GM12878 (cell line): ENCODE measurements at regions not wholly inside any gene's neighbourhood (a gene's known extent, or its start where the extent isn't known, plus 50 kb on each side); places are given as distances from the start of the nearest gene placed in this dataset.

Source experiments
- ATAC-seq: fragments of 200-7000 bp; cut with Tn5 transposase; 3 replicates; pipeline ENCODE4 v1.9.1; 2020; ENCODE audit warnings: mild to moderate bottlenecking, moderate library complexity
- BruUV-seq: library from RNA; stranded (reverse); fragments of 400-500 nt; replicated peaks from 2 replicates; lab custom pipeline; 2021; lab: Mats Ljungman, UMichigan
- CTCF ChIA-PET: fragments of 300-600 bp; sonication (Branson Sonifier 250); formaldehyde crosslinking; extraction: SDS; loops from one replicate; lab custom pipeline; 2021; ENCODE audit warnings: inconsistent platforms; lab: Yijun Ruan, JAX
- POLR2A ChIA-PET: fragments of 350-600 bp; formaldehyde crosslinking; extraction: SDS; loops from one replicate; lab custom pipeline; 2021; ENCODE audit warnings: inconsistent platforms; lab: Charles Lee
- RAD21 ChIA-PET: fragments of 300-600 bp; sonication (Branson Sonifier 250); formaldehyde crosslinking; loops from one replicate; lab custom pipeline; 2023; ENCODE audit warnings: antibody characterized with exemption; ENCODE audit not compliant: unreplicated experiment; lab: Charles Lee
- SMC1A ChIA-PET: fragments of 300-600 bp; sonication (Branson Sonifier 250); formaldehyde crosslinking; loops from one replicate; lab custom pipeline; 2023; ENCODE audit not compliant: unreplicated experiment, uncharacterized antibody; lab: Charles Lee
- DNase-seq: peaks from one replicate; pipeline ENCODE4 v3.0.0-alpha.2; 2011; ENCODE audit warnings: low read depth, low spot score
- FAIRE-seq: peaks from 3 replicates; lab custom pipeline; 2011; peaks lifted over from hg19 to GRCh38; lab: Jason Lieb, UNC
- H2AFZ ChIP-seq: 2 replicates; pipeline ENCODE4 v1.6.0; 2011; ENCODE audit warnings: low read depth, low read length, control low read depth; ENCODE audit not compliant: control insufficient read depth
- H3K27ac ChIP-seq: 2 replicates; pipeline ENCODE4 v1.5.1; 2011; ENCODE audit warnings: control low read depth; ENCODE audit not compliant: control insufficient read depth, insufficient read depth
- H3K27me3 ChIP-seq, 2 experiments: replicated peaks in 1 of 2; 2 replicates each; pipeline versions ENCODE4 v1.6.0 to v1.6.1; 2011; ENCODE audit warnings: low read length in 1 of 2; ENCODE audit not compliant: control insufficient read depth in 2 of 2, insufficient read depth in 2 of 2
- H3K36me3 ChIP-seq, 2 experiments: 2 replicates each; pipeline ENCODE4 v1.5.1; 2011; ENCODE audit warnings: low read length in 1 of 2; ENCODE audit not compliant: control insufficient read depth in 2 of 2, insufficient read depth in 2 of 2
- H3K4me1 ChIP-seq: 2 replicates; pipeline ENCODE4 v1.6.1; 2011; ENCODE audit warnings: mild to moderate bottlenecking, low read length, moderate library complexity, mixed read lengths; ENCODE audit not compliant: control insufficient read depth, insufficient read depth
- H3K4me2 ChIP-seq: 2 replicates; pipeline ENCODE4 v1.6.0; 2011; ENCODE audit warnings: control low read depth; ENCODE audit not compliant: control insufficient read depth, insufficient read depth
- H3K4me3 ChIP-seq: fragments of 200-600 bp; sonication (generic); 2 replicates; pipeline ENCODE4 v1.5.1; 2016
- H3K79me2 ChIP-seq: 2 replicates; pipeline ENCODE4 v1.6.0; 2011; ENCODE audit warnings: low read length; ENCODE audit not compliant: control insufficient read depth, insufficient read depth
- H3K9ac ChIP-seq: 2 replicates; pipeline ENCODE4 v1.8.0; 2011; ENCODE audit warnings: low read length, control low read depth, mixed read lengths; ENCODE audit not compliant: control insufficient read depth, insufficient read depth
- H3K9me3 ChIP-seq: replicated peaks from 3 replicates; pipeline ENCODE4 v1.5.1; 2011; ENCODE audit warnings: mild to moderate bottlenecking, low read length; ENCODE audit not compliant: control insufficient read depth, insufficient read depth
- H4K20me1 ChIP-seq: 2 replicates; pipeline ENCODE4 v1.6.0; 2011; ENCODE audit not compliant: control insufficient read depth, insufficient read depth
- EED ChIP-seq: sonication (generic); IDR thresholded peaks from 2 replicates; pipeline ENCODE4 v1.6.1; 2016; ENCODE audit warnings: antibody characterized with exemption, low read depth
- FOS ChIP-seq: IDR thresholded peaks from 3 replicates; pipeline ENCODE4 v1.6.1; 2011; ENCODE audit warnings: borderline replicate concordance; ENCODE audit not compliant: insufficient read length; ENCODE audit errors: extremely low read depth
- HCFC1 ChIP-seq: fragments of 150-350 bp; IDR thresholded peaks from 2 replicates; pipeline ENCODE4 v1.6.1; 2014; ENCODE audit warnings: low read length
- HDAC2 ChIP-seq: fragments of 200-600 bp; sonication (generic); IDR thresholded peaks from 2 replicates; pipeline ENCODE4 v1.6.1; 2017
- IKZF1 ChIP-seq: fragments of 450-650 bp; conservative IDR thresholded peaks from 2 replicates; pipeline ENCODE4 v1.6.1; 2017; ENCODE audit warnings: antibody characterized with exemption, mild to moderate bottlenecking
- JUND ChIP-seq: IDR thresholded peaks from 2 replicates; pipeline ENCODE4 v1.6.1; 2012; ENCODE audit warnings: low read depth, mild to moderate bottlenecking, low read length, improper control_type of control experiment, moderate library complexity
- MLLT1 ChIP-seq: fragments of 450-650 bp; IDR thresholded peaks from 2 replicates; pipeline ENCODE4 v1.6.1; 2016; ENCODE audit warnings: mild to moderate bottlenecking
- MXI1 ChIP-seq: fragments of 150-350 bp; IDR thresholded peaks from 2 replicates; pipeline ENCODE4 v1.6.1; 2011; ENCODE audit warnings: low read depth, mild to moderate bottlenecking, inconsistent platforms, low read length, improper control_type of control experiment
- MYC ChIP-seq: IDR thresholded peaks from 2 replicates; pipeline ENCODE4 v1.6.1; 2011; ENCODE audit warnings: mild to moderate bottlenecking, low read length, moderate library complexity, inconsistent platforms; ENCODE audit not compliant: insufficient read depth, insufficient replicate concordance, insufficient read length, severe bottlenecking
- SPI1 ChIP-seq: IDR thresholded peaks from 2 replicates; pipeline ENCODE4 v1.6.1; 2011; ENCODE audit warnings: low read depth, mild to moderate bottlenecking, low read length, moderate library complexity, borderline replicate concordance; ENCODE audit not compliant: insufficient read depth
- WGBS: methylation state at CpG from one replicate; pipeline ENCODE4 v1.1.6; 2016; ENCODE audit warnings: low lambda C conversion rate; ENCODE audit not compliant: insufficient replicate concordance, insufficient coverage; ENCODE audit errors: missing lambda C conversion rate; 5-methylcytosine and 5-hydroxymethylcytosine counted together
- in situ Hi-C: fragments of 300-500 bp; cut with MboI; formaldehyde crosslinking; loops from 9 replicates; pipeline ENCODE4 v1.14.3; 2018; ENCODE audit warnings: mixed read lengths
- intact Hi-C: fragments of 100-400 bp; cut with micrococcal nuclease; formaldehyde crosslinking; loops from one replicate; pipeline ENCODE4 v1.14.2; 2022; ENCODE audit not compliant: unreplicated experiment
- TF ChIP-seq, protein P1 (sequence below): IDR thresholded peaks from 2 replicates; pipeline ENCODE4 v1.6.1; 2011; ENCODE audit warnings: mild to moderate bottlenecking, low read depth, low read length, moderate library complexity; ENCODE audit not compliant: insufficient replicate concordance

DNA sequence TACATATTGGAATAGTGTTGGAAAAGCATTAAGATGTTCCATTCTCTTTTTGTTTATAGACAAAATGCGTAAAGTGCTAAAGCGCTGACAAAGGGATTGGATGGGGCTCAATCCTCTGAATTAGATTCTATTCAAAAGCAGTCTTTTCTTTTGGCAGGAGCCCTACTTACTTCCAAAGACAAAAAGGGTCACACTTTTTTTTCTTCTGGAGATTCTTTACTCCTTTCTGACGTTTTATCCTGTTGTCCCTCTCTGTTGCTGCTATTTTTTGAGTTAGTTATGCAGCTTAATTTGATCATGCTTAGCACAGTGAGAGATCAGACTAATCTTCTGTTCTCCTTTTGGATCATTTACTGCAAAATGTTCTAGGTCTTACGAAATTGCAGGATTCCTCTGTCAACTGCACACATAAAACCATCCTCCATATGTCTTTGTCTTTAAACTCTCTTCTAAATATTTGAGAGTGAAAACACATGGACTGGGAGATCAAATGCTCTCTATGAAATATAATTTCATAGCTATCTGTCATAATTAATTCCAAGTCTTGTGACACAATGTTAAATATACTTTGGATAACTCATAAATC, 656.4 kb upstream of the ADGRL2 start:
- H3K36me3 ChIP-seq = no peaks in the 10 kb centered on the region
- no peaks in the 10 kb centered on the region for H3K9me3 ChIP-seq
- POLR2A ChIA-PET = no interaction called here
- H2AFZ ChIP-seq = no peak overlapping the region
- no peak overlapping the region for H3K4me3 ChIP-seq
- 40% methylated on average over 4 of the region's 4 CpGs for WGBS
- H3K27ac ChIP-seq = no peak overlapping the region
- H4K20me1 ChIP-seq = no peaks in the 10 kb centered on the region
- in situ Hi-C loops (no loop called here), intact Hi-C loops (no loop called here)
- CTCF ChIA-PET = no interaction called here
- DNase-seq (no peak), FAIRE-seq (no peak), ATAC-seq (no peak)
- H3K79me2 ChIP-seq = no peaks in the 10 kb centered on the region
- RAD21 ChIA-PET = no interaction called here
- SMC1A ChIA-PET = no interaction called here
- no peak for TF ChIP-seq EED
- TF ChIP-seq JUND = no peak
- TF ChIP-seq FOS = no peak
- no peak for TF ChIP-seq MYC
- TF ChIP-seq HDAC2 = no peak
- no peak for TF ChIP-seq IKZF1
- no peak for TF ChIP-seq HCFC1
- TF ChIP-seq MLLT1 = no peak
- no peak for TF ChIP-seq SPI1
- no peak for TF ChIP-seq MXI1
- TF ChIP-seq, protein P1, sequence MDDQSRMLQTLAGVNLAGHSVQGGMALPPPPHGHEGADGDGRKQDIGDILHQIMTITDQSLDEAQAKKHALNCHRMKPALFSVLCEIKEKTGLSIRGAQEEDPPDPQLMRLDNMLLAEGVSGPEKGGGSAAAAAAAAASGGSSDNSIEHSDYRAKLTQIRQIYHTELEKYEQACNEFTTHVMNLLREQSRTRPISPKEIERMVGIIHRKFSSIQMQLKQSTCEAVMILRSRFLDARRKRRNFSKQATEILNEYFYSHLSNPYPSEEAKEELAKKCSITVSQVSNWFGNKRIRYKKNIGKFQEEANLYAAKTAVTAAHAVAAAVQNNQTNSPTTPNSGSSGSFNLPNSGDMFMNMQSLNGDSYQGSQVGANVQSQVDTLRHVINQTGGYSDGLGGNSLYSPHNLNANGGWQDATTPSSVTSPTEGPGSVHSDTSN = no peak
- no peaks in the 10 kb centered on the region for H3K27me3 ChIP-seq
- no TSS peak for BruUV-seq
- H3K4me1 ChIP-seq = no peaks in the 10 kb centered on the region
- no peak overlapping the region for H3K9ac ChIP-seq
- H3K4me2 ChIP-seq = no peak overlapping the region
